ENCODE measurements at regions not wholly inside any gene's neighbourhood (a gene's known extent, or its start where the extent isn't known, plus 50 kb on each side); places are given as distances from the start of the nearest gene placed in this dataset.

GRCh38 chrY:19065119-19065518 lies 291.6 kb upstream of the HSFY2 start:
- 90% methylated on average over 5 of the region's 5 CpGs for WGBS
- Histone ChIP-seq H3K27me3 (ENCODE audit: control insufficient read depth in 2 of 2, insufficient read depth in 1 of 2, low read length in 1 of 2) (no peaks in the 10 kb centered on the region), H3K36me3 (ENCODE audit: control insufficient read depth in 2 of 2, insufficient read depth in 2 of 2, low read length in 1 of 2) (no peaks in the 10 kb centered on the region)

GRCh38 chrY:19059733-19060132 lies 286.2 kb upstream of the HSFY2 start:
- no peaks in the 10 kb centered on the region for H3K27me3 ChIP-seq (ENCODE audit: control insufficient read depth in 2 of 2, insufficient read depth in 1 of 2, low read length in 1 of 2)
- H3K9me3 ChIP-seq (ENCODE audit: control insufficient read depth in 2 of 2, insufficient read depth in 1 of 2, low read length in 1 of 2): no peaks in the 10 kb centered on the region
- no peak for DNase-seq (ENCODE audit: low read depth in 6 of 9, low spot score in 9 of 9)
- 92% methylated on average over 3 of the region's 3 CpGs for WGBS
- no peak overlapping the region for H3K4me3 ChIP-seq (ENCODE audit: low read length in 2 of 2)
- no peaks in the 10 kb centered on the region for H3K4me1 ChIP-seq (ENCODE audit: control insufficient read depth in 2 of 2, insufficient read depth in 2 of 2, low read length in 2 of 2)
- no peaks in the 10 kb centered on the region for H3K36me3 ChIP-seq (ENCODE audit: control insufficient read depth in 2 of 2, insufficient read depth in 2 of 2, low read length in 1 of 2)
- no peak overlapping the region for H3K27ac ChIP-seq (ENCODE audit: low read depth in 1 of 2, low read length in 1 of 2)

More at GRCh38 chrY:19065119-19065518, 291.6 kb upstream of the HSFY2 start:
- no peak overlapping the region for H3K27ac ChIP-seq (ENCODE audit: low read depth in 1 of 2, low read length in 1 of 2)
- H3K9me3 ChIP-seq (ENCODE audit: control insufficient read depth in 2 of 2, insufficient read depth in 1 of 2, low read length in 1 of 2): no peaks in the 10 kb centered on the region
- DNase-seq (ENCODE audit: low read depth in 6 of 9, low spot score in 9 of 9): no peak
- H3K4me3 ChIP-seq (ENCODE audit: low read length in 2 of 2): no peak overlapping the region
- H3K4me1 ChIP-seq (ENCODE audit: control insufficient read depth in 2 of 2, insufficient read depth in 2 of 2, low read length in 2 of 2): no peaks in the 10 kb centered on the region

GRCh38 chrY:19058831-19059370 lies 285.4 kb upstream of the HSFY2 start:
- WGBS: 92% methylated on average over 4 of the region's 4 CpGs
- no peaks in the 10 kb centered on the region for H3K27me3 ChIP-seq (ENCODE audit: control insufficient read depth in 2 of 2, insufficient read depth in 1 of 2, low read length in 1 of 2)
- no peaks in the 10 kb centered on the region for H3K9me3 ChIP-seq (ENCODE audit: control insufficient read depth in 2 of 2, insufficient read depth in 1 of 2, low read length in 1 of 2)
- H3K4me1 ChIP-seq (ENCODE audit: control insufficient read depth in 2 of 2, insufficient read depth in 2 of 2, low read length in 2 of 2): no peaks in the 10 kb centered on the region
- no peak overlapping the region for H3K4me3 ChIP-seq (ENCODE audit: low read length in 2 of 2)
- H3K36me3 ChIP-seq (ENCODE audit: control insufficient read depth in 2 of 2, insufficient read depth in 2 of 2, low read length in 1 of 2): no peaks in the 10 kb centered on the region
- no peak overlapping the region for H3K27ac ChIP-seq (ENCODE audit: low read depth in 1 of 2, low read length in 1 of 2)
- no peak for DNase-seq (ENCODE audit: low read depth in 6 of 9, low spot score in 9 of 9)

- WGBS: 97% methylated on average over 1 of the region's 1 CpG
- Histone ChIP-seq H3K36me3 (ENCODE audit: control insufficient read depth in 2 of 2, insufficient read depth in 2 of 2, low read length in 1 of 2) (no peaks in the 10 kb centered on the region), H3K4me1 (ENCODE audit: control insufficient read depth in 2 of 2, insufficient read depth in 2 of 2, low read length in 2 of 2) (no peaks in the 10 kb centered on the region), H3K9me3 (ENCODE audit: control insufficient read depth in 2 of 2, insufficient read depth in 1 of 2, low read length in 1 of 2) (no peaks in the 10 kb centered on the region), H3K27ac (ENCODE audit: low read depth in 1 of 2, low read length in 1 of 2) (no peak overlapping the region), H3K4me3 (ENCODE audit: low read length in 2 of 2) (no peak overlapping the region), H3K27me3 (ENCODE audit: control insufficient read depth in 2 of 2, insufficient read depth in 1 of 2, low read length in 1 of 2) (no peaks in the 10 kb centered on the region)
- DNase-seq (ENCODE audit: low read depth in 6 of 9, low spot score in 9 of 9): no peak
These were observed 282.6 kb upstream of the HSFY2 start for GRCh38 chrY:19056138-19056469.

DNA sequence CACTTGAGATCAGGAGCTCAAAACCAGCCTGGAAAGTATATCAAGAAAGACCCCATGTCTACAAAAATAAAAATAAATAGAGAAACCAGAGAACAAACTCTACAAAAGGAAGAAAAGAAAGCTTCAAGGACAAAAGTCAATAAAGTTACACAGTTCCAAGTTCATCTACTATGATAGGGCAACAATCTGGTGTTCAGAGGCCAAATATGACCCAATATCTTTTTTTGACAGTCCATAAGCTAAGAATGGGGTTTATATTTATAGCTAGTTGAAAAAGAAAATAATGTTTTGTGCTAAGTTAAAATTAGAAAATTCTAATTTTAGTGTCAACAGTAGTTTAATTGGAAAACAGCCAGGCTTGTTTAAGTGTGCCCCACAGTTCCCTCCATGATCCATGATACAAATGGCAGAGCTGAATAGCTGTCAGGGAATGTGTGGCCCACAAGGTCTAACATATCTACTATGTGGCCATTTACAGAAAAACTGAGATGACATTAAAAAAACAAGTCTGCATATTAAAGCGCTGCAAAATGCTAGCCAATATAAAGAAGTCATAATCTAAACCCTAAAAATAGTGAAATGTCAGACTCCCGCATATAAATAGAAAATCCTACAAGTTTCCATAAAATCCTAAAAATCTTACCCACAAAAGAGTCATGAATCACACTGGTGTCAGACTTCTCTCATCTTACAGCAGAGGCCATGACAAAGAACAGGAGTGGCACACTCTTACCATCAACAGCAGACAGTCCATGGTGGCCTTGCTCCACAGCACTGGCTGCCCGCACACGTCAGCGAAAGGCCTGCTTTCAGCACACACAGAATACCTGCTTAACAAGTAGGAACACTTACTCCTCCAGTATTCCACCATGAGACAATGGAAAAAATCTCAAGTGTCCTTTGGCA lies 281.9 kb upstream of the HSFY2 start:
- Histone ChIP-seq H3K9me3 (ENCODE audit: control insufficient read depth in 2 of 2, insufficient read depth in 1 of 2, low read length in 1 of 2) (no peaks in the 10 kb centered on the region), H3K4me1 (ENCODE audit: control insufficient read depth in 2 of 2, insufficient read depth in 2 of 2, low read length in 2 of 2) (no peaks in the 10 kb centered on the region), H3K4me3 (ENCODE audit: low read length in 2 of 2) (no peak overlapping the region), H3K27ac (ENCODE audit: low read depth in 1 of 2, low read length in 1 of 2) (no peak overlapping the region), H3K27me3 (ENCODE audit: control insufficient read depth in 2 of 2, insufficient read depth in 1 of 2, low read length in 1 of 2) (no peaks in the 10 kb centered on the region), H3K36me3 (ENCODE audit: control insufficient read depth in 2 of 2, insufficient read depth in 2 of 2, low read length in 1 of 2) (no peaks in the 10 kb centered on the region)
- no peak for DNase-seq (ENCODE audit: low read depth in 6 of 9, low spot score in 9 of 9)
- 96% methylated on average over 5 of the region's 5 CpGs for WGBS

DNA sequence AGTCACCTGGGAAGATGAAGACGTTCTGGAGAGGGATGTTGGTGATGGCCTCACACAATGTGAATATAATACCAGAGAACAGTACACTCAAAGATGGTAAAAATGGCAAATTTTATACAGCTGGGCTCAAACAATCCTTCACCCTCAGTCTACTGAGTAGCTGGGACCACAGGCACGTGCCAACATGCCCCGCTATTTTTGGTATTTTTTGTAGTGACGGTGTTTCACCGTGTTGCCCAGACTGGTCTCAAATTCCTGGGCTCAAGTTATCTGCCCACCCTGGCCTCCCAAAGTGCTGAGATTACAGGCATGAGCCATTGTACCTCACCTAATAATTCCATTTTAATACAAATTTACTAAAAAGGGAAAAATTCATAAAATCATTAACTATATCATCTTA lies 280.3 kb upstream of the HSFY2 start:
- Histone ChIP-seq H3K4me3 (ENCODE audit: low read length in 2 of 2) (no peak overlapping the region), H3K27me3 (ENCODE audit: control insufficient read depth in 2 of 2, insufficient read depth in 1 of 2, low read length in 1 of 2) (no peaks in the 10 kb centered on the region)
- 97% methylated on average over 5 of the region's 5 CpGs for WGBS

DNA sequence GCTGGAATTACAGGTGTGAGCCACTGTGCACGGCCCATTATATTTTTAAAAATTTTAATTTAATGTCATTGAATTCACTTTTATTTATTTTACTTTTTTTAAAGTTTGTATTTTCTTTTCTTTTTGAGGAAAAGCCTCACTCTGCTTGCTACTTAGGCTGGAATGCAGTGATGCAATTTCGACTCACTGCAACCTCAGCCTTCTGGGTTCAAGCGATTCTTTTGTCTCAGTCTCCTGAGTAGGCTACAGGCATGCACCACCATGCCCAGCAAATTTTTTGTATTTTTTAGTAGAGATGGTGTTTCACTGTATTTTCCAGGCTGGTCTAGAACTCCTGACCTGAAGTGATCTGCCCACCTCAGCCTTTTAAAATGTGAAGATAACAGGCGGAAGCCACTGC lies 277.5 kb upstream of the HSFY2 start:
- no peak for DNase-seq (ENCODE audit: low read depth in 6 of 9, low spot score in 9 of 9)
- Histone ChIP-seq H3K4me3 (ENCODE audit: low read length in 2 of 2) (no peak overlapping the region), H3K4me1 (ENCODE audit: control insufficient read depth in 2 of 2, insufficient read depth in 2 of 2, low read length in 2 of 2) (no peaks in the 10 kb centered on the region), H3K36me3 (ENCODE audit: control insufficient read depth in 2 of 2, insufficient read depth in 2 of 2, low read length in 1 of 2) (no peaks in the 10 kb centered on the region), H3K27ac (ENCODE audit: low read depth in 1 of 2, low read length in 1 of 2) (no peak overlapping the region), H3K27me3 (ENCODE audit: control insufficient read depth in 2 of 2, insufficient read depth in 1 of 2, low read length in 1 of 2) (no peaks in the 10 kb centered on the region), H3K9me3 (ENCODE audit: control insufficient read depth in 2 of 2, insufficient read depth in 1 of 2, low read length in 1 of 2) (no peaks in the 10 kb centered on the region)
- WGBS: 97% methylated on average over 4 of the region's 4 CpGs

More for the DNA sequence above, 280.3 kb upstream of the HSFY2 start:
- no peaks in the 10 kb centered on the region for H3K4me1 ChIP-seq (ENCODE audit: control insufficient read depth in 2 of 2, insufficient read depth in 2 of 2, low read length in 2 of 2)
- H3K27ac ChIP-seq (ENCODE audit: low read depth in 1 of 2, low read length in 1 of 2): no peak overlapping the region
- no peak for DNase-seq (ENCODE audit: low read depth in 6 of 9, low spot score in 9 of 9)
- H3K36me3 ChIP-seq (ENCODE audit: control insufficient read depth in 2 of 2, insufficient read depth in 2 of 2, low read length in 1 of 2): no peaks in the 10 kb centered on the region
- H3K9me3 ChIP-seq (ENCODE audit: control insufficient read depth in 2 of 2, insufficient read depth in 1 of 2, low read length in 1 of 2): no peaks in the 10 kb centered on the region

- WGBS: 97% methylated on average over 26 of the region's 26 CpGs
- H3K36me3 ChIP-seq (ENCODE audit: control insufficient read depth in 2 of 2, insufficient read depth in 2 of 2, low read length in 1 of 2): peaks cover 0 to 3% of the 10 kb centered on the region in 2 donors
- no peak for DNase-seq (ENCODE audit: low read depth in 6 of 9, low spot score in 9 of 9)
These were observed 269.5 kb upstream of the HSFY2 start for GRCh38 chrY:19042984-19043442.

DNA sequence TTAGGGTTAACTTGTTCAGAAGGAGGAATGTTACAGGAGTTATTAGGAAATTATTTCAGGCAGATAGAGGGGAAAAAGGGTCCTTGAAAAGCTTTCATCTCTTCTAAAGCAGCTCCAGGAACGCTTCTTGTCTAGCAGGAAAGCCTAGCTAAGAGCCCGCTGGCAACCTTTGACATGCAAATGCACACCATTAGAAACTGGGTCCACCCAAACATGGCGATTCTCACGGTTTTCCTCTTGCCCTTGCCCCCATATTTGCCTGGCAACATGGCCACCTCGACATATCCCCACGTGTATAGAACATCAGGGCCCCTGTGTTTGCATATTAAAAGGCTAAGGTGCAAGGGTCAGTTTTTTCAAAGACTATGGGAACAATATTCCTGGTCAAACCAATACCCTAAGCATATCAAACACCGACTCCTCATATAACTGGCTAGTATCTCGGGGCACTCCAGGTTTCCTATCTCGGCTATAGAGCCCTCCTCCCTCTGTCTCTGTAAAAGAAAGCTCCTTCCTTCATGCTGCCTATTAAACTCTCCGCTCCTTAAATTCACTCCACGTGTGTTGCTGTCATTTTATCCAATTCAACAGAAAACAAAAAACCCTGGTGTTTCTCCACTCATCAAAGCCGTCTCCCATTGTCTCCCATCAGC lies 268.9 kb upstream of the HSFY2 start:
- DNase-seq (ENCODE audit: low read depth in 6 of 9, low spot score in 9 of 9): no peak
- Histone ChIP-seq H3K9me3 (ENCODE audit: control insufficient read depth in 2 of 2, insufficient read depth in 1 of 2, low read length in 1 of 2) (no peaks in the 10 kb centered on the region), H3K4me1 (ENCODE audit: control insufficient read depth in 2 of 2, insufficient read depth in 2 of 2, low read length in 2 of 2) (no peaks in the 10 kb centered on the region), H3K27ac (ENCODE audit: low read depth in 1 of 2, low read length in 1 of 2) (no peak overlapping the region), H3K36me3 (ENCODE audit: control insufficient read depth in 2 of 2, insufficient read depth in 2 of 2, low read length in 1 of 2) (peaks cover 0 to 3% of the 10 kb centered on the region in 2 donors), H3K4me3 (ENCODE audit: low read length in 2 of 2) (no peak overlapping the region), H3K27me3 (ENCODE audit: control insufficient read depth in 2 of 2, insufficient read depth in 1 of 2, low read length in 1 of 2) (no peaks in the 10 kb centered on the region)
- WGBS: 95% methylated on average over 12 of the region's 12 CpGs

More at GRCh38 chrY:19042984-19043442, 269.5 kb upstream of the HSFY2 start:
- Histone ChIP-seq H3K27ac (ENCODE audit: low read depth in 1 of 2, low read length in 1 of 2) (no peak overlapping the region), H3K4me1 (ENCODE audit: control insufficient read depth in 2 of 2, insufficient read depth in 2 of 2, low read length in 2 of 2) (no peaks in the 10 kb centered on the region), H3K9me3 (ENCODE audit: control insufficient read depth in 2 of 2, insufficient read depth in 1 of 2, low read length in 1 of 2) (no peaks in the 10 kb centered on the region), H3K4me3 (ENCODE audit: low read length in 2 of 2) (no peak overlapping the region), H3K27me3 (ENCODE audit: control insufficient read depth in 2 of 2, insufficient read depth in 1 of 2, low read length in 1 of 2) (no peaks in the 10 kb centered on the region)

Measured in thymus (tissue), 11 donors.